ENCODE measurements at regions not wholly inside any gene's neighbourhood (a gene's known extent, or its start where the extent isn't known, plus 50 kb on each side); places are given as distances from the start of the nearest gene placed in this dataset.

GRCh38 chr6:54632984-54633565, 213.5 kb upstream of the FAM83B start:
- TF ChIP-seq CTCF (IDR thresholded peaks at IDR 0.05; ENCODE audit: low read length) (no peak), EZH2 (IDR thresholded peaks at IDR 0.05; ENCODE audit: borderline replicate concordance, low read length) (no peak)

Data from OCI-LY1 (cell line).